Epithelial cell of proximal tubule (primary cell): ENCODE measurements at regions not wholly inside any gene's neighbourhood (a gene's known extent, or its start where the extent isn't known, plus 50 kb on each side); places are given as distances from the start of the nearest gene placed in this dataset.

ENCODE experiments used
- DNase-seq: peaks from one replicate; pipeline ENCODE4 v3.0.0-alpha.2; 2011; ENCODE audit warnings: low read depth
- H3K4me3 ChIP-seq: 2 replicates; pipeline ENCODE4 v1.5.1; 2011; ENCODE audit warnings: low read depth, mild to moderate bottlenecking, low read length
- CTCF ChIP-seq: conservative IDR thresholded peaks from 2 replicates; pipeline ENCODE4 v1.5.1; 2012; ENCODE audit warnings: low read depth, mild to moderate bottlenecking, low read length

GRCh38 chr17:71313866-71314265 lies 807.0 kb upstream of the SOX9 start:
- no peak for DNase-seq
- no peak for TF ChIP-seq CTCF
- no peak overlapping the region for H3K4me3 ChIP-seq

- DNase-seq, result no peak
- no peak for TF ChIP-seq CTCF
- no peak overlapping the region for H3K4me3 ChIP-seq
Measured at GRCh38 chr17:71315568-71315967, 805.3 kb upstream of the SOX9 start.

- no peak overlapping the region for H3K4me3 ChIP-seq
- DNase-seq, result no peak
- no peak for TF ChIP-seq CTCF
Measured at GRCh38 chr17:71316176-71316897, 804.5 kb upstream of the SOX9 start.

- DNase-seq, result no peak
- TF ChIP-seq CTCF, result no peak
- no peak overlapping the region for H3K4me3 ChIP-seq
Measured at GRCh38 chr17:71320009-71320796, 800.6 kb upstream of the SOX9 start.

GRCh38 chr17:71325117-71325516 lies 795.7 kb upstream of the SOX9 start:
- no peak for TF ChIP-seq CTCF
- H3K4me3 ChIP-seq, result no peak overlapping the region
- no peak for DNase-seq

- no peak overlapping the region for H3K4me3 ChIP-seq
- TF ChIP-seq CTCF, result no peak
- no peak for DNase-seq
Measured at GRCh38 chr17:71325886-71326285, 794.9 kb upstream of the SOX9 start.
